Transverse colon (tissue), 4 donors: ENCODE measurements at regions not wholly inside any gene's neighbourhood (a gene's known extent, or its start where the extent isn't known, plus 50 kb on each side); places are given as distances from the start of the nearest gene placed in this dataset.

Experiments used
- EP300 ChIP-seq: sonication (generic); formaldehyde crosslinking; IDR thresholded peaks from one replicate; pipeline ENCODE4 v1.6.1; 2017; ENCODE audit warnings: antibody characterized with exemption, low read depth
- POLR2A ChIP-seq: fragments of 450-650 bp; IDR thresholded peaks from one replicate; pipeline ENCODE4 v1.6.1; 2016; ENCODE audit warnings: antibody characterized with exemption, mild to moderate bottlenecking, moderate library complexity
- POLR2AphosphoS5 ChIP-seq, 3 donors: sonication (generic); formaldehyde crosslinking; IDR thresholded peaks; one replicate each; pipeline ENCODE4 v1.6.1; 2016; ENCODE audit warnings: antibody characterized with exemption in 3 of 3
- TF ChIP-seq, protein P1 (sequence below), 5 experiments: fragments of 200-600 bp in 3 of 5; fragments of 450-650 bp in 2 of 5; sonication (generic) in 3 of 5; IDR thresholded peaks; 1 replicate in 2 of 5; 2 replicates in 3 of 5; pipeline ENCODE4 v1.5.1; 2016 to 2017; ENCODE audit warnings: antibody characterized with exemption in 5 of 5, inconsistent platforms in 3 of 5, mild to moderate bottlenecking in 2 of 5, moderate library complexity in 1 of 5

DNA sequence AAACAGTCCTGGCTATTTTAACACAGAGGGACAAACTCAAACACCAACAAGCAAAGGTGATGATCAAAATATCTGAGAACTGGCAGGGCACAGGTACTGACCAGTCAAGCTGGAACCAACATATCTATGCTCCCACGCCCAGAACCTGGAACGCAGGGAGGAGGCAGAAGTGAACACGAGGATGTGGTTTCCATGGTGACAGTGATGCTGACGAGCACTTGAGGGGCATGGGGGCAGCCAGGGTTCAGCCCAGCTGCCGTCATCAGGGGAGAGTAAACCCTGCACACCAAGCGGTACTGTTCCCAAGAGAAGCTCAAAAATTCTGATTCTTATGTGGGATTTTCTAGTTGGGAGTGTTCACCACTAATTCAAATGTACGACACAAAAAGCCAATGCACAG lies 113.6 kb upstream of the SFSWAP start:
- TF ChIP-seq, protein P1, sequence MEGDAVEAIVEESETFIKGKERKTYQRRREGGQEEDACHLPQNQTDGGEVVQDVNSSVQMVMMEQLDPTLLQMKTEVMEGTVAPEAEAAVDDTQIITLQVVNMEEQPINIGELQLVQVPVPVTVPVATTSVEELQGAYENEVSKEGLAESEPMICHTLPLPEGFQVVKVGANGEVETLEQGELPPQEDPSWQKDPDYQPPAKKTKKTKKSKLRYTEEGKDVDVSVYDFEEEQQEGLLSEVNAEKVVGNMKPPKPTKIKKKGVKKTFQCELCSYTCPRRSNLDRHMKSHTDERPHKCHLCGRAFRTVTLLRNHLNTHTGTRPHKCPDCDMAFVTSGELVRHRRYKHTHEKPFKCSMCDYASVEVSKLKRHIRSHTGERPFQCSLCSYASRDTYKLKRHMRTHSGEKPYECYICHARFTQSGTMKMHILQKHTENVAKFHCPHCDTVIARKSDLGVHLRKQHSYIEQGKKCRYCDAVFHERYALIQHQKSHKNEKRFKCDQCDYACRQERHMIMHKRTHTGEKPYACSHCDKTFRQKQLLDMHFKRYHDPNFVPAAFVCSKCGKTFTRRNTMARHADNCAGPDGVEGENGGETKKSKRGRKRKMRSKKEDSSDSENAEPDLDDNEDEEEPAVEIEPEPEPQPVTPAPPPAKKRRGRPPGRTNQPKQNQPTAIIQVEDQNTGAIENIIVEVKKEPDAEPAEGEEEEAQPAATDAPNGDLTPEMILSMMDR (IDR thresholded peaks at IDR 0.05): no peak
- TF ChIP-seq POLR2A (no peak), POLR2AphosphoS5 (IDR thresholded peaks at IDR 0.05) (no peak), EP300 (no peak)
